Stimulated activated CD4-positive, alpha-beta T cell treated with anti-CD3 and anti-CD28 coated beads, Interleukin-4, amount 100 ng/mL, for 48 hours (primary cell): ENCODE measurements at regions not wholly inside any gene's neighbourhood (a gene's known extent, or its start where the extent isn't known, plus 50 kb on each side); places are given as distances from the start of the nearest gene placed in this dataset.

ENCODE experiments used
- DNase-seq, 2 donors: peaks; one replicate each; pipeline ENCODE4 v3.0.0-alpha.2; 2020; ENCODE audit warnings: low read depth in 2 of 2

DNA sequence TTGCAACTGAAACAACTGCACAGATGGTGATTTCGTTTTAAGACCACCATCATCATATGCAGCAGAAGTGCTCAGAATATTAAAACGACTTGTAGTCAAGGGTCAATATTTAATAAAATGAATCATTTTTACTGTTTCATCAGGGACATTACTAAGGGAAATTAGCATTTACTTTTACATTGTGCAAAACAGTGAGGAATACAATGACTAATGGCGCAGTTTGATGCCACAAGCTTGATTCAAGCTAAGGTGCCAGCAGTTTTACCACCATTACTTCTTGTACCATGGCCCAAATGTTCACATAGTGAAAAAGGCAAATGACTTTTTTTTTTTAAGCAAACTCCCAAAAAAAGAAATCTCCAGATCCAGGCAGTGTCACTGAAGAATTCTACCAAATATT, 277.4 kb upstream of the CHRNA7 start:
- DNase-seq, result no peak

DNA sequence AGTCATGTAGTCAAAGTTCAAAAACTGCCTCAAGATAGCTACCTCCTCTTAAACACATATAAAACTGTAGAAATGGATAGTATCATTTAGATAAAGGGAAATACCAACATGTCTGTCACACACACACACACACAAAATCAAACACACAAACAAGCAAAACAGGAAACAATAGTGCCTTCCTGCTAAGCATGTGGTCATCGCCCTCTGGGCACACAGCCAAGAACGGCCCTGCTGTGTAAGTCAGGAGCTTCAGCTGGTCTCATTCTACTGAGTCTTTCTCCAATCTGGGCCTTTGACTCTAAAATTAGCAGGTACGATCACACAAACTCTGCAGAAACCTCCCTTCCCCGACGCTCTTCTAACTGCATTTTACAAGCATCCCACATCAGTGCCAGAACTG, 272.2 kb upstream of the CHRNA7 start:
- DNase-seq, result no peak

DNA sequence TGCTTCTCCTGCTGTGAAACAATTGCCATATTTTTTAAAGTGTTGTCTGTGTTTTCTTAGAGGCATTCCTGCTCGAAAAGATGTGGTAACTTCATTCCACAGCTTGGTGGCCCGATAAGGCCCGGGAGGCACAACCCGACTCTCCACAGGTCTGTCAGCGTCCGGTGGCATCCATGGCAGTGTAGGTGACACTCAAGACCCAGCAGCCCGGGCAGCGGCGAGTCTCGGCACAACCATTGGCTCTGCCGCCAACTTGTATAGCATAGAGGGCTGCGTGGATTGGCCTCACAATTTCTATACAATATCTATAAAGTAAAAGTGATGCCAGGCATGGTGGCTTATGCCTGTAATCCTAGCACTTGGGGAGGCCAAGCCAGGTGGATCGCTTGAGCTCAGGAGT, 262.3 kb upstream of the CHRNA7 start:
- DNase-seq, result no peak

DNA sequence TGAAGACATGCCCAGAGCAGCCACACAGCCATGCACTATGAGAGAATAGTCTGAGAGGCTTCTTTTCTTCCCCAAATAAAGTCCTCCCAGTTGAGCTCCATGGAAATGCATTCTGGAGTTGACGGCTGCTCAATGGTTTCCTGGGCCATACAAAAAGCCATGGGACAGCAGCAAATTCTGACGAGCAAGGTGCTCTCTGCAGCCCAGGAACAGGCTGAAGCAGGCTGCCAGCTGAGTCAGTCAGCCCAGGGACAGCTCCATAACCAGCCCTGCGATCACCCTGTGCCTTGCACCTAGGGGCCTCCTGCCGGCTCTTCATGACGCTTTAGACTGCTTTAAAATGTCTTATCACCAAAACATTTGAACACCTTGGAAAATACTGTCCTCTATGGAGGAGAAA, 256.3 kb upstream of the CHRNA7 start:
- DNase-seq, result no peak

DNA sequence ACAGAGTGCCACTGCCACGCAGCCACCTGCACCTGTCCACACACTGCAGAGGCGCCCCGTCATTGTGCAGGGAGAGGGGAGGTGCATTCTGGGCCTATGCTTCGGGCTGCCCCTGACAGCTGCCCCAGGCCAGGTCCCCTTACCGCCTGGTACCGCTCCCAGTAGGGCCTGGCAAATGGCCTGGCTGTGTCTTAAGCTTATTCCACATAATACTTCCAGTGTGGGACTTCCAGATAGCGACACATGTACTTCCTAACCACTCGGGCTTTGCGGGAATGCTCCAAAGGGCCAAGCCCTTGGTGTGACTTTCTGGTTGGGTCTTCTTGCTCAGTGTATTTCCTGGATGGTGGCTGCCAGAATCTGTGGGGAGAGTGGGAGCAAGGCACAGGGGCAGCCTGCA, 254.3 kb upstream of the CHRNA7 start:
- no peak for DNase-seq

DNA sequence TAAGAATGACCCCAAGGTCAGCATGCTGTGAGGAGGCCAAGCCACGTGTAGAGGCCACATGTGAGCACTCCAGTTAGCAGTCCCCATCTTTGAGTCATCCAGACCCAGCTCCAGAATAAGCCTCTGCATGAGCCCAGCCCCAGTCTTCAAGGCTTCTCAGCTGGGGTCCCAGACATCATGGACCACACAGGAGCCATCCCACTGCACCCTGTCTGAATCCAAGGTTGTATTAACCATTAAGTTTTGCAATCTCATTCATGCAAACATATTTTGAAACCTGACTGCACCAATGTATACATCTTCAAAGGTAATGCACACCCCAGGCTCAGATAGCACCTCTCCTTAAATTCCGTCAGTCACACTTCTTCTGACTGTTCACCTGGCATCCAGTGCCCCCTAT, 249.1 kb upstream of the CHRNA7 start:
- no peak for DNase-seq

DNA sequence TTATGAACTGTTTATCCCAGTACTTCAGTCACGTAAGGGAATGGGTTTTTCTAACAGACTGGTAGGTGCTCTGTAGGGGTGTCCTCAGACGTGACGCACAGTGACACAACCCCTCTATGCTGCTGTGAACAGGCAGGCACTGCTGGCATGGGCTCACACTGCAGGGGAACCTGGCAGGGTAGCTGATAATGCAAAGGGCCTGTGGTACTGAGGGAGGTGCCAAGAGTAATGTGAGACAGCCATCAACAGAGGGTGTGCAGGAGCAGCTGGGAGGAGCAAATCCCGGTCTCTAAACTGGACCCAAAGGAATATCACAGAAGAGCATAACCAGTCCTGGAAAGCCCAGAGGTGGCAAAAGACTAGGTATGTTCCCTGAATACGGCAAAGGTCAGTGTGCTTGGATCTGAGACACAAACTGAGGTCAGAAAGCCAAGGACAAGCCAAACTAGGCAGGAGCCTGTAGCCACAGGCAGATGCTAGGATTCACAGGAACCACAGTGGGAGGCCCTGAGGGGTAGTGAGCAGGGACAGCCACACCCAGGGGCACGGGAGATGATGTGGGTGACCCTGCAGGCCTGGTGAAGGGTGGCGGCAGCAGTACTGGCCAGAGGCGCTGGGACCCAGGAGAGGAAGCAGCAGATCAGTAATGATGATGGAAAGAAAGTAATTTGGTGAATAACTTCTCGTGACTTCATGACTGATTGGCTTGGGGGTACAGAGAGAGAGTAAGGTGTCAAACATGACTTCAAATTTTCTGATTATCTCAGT, 248.1 kb upstream of the CHRNA7 start:
- DNase-seq, result no peak

DNA sequence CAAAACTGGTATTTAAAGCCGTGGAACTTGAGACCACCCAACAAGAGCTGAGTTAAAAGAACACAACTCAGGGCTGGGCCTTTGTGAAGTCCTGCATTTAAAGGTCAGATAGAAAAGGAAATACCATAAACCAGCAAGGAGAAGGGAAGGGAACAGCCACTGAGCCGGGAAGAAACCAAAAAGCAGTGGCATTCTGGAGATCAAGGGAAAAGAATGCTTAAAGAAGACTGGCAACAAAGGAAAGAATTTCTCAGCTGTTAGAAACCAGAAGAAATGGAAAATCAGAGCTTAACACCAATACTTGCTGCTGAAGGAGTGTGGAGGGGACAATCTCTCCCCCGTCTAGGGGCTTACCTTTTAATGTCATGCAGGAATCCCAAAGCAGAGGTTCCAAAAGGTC, 247.4 kb upstream of the CHRNA7 start:
- DNase-seq, result no peak

DNA sequence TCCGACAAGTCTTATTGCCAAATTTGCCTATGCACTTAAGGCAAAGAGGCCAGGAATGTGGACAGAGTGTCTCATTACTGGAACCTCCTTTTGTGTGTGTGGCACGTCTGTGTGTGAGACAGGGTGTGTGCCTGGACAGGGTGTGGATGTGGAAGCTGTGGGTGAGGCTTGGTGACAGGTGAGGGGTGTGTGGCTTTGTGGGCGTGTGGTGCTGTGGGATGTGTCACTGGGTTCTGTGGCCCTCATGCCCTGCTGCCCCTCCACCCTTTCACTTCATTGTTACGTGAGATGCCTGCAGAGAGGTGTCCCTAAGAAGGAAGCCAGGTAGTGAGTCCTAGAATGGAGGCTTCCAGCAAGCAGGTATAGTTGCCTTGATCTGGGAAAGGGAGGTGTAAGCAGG, 244.0 kb upstream of the CHRNA7 start:
- no peak for DNase-seq

DNA sequence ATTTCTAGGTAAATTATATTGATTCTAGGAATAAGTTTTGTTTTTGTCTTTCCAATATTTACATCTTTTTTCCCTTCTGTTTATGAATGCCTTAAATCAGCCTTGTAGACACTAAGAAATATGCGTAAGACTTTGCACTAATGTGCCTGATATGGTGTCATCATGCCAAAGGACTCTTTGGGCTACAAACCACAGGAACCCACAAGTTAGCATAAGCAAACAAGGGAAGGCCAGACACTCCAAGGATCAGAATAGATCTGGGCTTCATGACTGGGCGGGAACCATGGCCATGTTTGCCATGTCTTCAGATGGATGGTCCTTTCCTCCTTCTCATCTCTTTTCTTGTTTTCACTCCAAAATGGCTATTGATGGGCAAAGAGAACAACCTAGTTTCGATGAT, 242.2 kb upstream of the CHRNA7 start:
- no peak for DNase-seq

DNA sequence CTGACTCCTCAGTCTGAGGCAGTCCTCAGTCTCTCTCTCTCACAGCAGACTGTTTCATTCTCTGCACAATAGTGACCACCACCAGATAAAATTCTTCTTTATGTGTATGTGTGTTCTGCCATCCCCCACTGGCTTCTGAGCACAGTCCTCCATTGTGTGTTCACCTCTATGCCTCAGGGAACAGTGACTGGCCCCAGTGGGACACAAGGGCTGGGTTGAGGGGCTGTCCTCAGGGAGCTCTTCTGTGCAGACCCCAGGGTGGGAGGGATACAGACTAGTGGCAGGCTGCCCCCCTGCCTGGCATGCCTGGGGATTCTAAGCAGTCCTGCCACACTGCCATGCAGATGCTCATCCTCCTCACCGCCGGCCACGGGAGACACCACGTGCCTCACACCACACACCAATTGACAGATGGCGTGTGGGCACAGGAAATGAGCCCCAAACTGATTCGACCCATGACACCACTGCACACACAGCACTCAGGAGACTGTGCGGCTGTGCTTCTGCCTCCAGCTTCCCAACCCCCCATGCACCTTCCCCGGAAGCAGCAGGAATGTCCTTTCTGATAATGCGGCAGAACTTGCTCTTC, 237.6 kb upstream of the CHRNA7 start:
- DNase-seq, result no peak

DNA sequence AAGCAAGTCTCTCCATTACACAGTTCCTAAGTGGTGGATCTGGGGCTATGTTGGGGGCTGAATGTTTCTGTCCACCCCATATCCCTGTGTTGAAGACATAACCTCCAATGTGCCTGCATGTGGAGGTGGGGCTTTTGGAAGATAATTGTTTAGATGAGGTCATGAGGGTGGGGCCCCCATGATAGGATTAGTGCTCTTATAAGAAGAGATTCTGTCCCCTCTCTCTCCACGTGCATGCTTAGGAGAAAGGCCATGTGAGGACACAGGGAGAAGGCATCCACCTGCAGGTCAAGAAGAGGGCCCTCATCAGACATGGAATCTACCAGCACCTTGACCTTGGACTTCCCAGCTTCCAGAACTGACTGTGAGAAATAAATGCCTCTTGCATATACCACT, 231.0 kb upstream of the CHRNA7 start:
- DNase-seq, result no peak

DNA sequence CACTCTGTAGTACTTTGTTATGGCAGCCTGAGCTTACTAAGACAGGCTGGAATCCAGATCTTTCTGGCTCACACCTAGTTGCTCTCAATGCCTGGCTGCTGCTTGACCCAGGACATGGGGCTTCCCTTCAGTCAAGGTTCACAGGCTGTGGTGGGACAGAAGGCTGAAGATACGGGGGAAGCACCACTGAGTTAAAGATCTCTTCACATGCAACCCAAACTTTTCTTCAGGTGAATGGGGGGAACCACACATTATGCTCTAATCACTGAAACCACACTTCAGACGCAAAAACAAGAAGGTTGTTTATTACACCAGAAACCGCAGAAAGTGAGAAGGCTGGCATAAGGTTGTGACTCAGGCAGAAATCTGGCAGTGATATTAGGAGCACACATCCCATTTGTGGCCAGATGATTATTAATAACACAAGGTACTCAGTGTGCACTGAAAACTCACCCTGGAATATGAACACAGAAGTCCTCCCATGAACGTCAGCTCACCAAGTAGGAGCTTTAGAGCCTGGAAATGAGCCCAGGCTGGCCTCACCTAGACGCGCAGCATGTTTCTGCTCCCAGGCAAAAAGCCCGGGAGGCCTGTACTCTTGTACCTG, 230.5 kb upstream of the CHRNA7 start:
- no peak for DNase-seq

DNA sequence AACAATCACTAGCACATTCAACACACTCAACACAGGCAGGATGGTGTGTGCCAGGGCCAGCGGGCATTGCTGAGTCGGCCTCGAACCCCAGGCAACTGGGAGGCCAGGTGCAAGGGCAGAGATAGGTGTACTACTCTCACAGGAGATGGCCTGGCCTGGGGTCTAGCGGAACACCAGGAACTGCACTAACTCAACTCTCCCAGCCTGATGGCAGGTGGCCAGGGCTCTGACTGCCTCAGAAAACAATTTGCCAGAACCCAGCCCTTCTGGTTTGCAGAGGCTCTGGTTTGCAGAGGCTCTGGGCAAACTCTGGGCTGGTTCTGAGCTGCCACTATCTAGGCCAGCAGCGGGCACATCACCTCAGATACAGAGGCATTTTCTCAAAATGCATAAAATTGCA, 229.2 kb upstream of the CHRNA7 start:
- no peak for DNase-seq

DNA sequence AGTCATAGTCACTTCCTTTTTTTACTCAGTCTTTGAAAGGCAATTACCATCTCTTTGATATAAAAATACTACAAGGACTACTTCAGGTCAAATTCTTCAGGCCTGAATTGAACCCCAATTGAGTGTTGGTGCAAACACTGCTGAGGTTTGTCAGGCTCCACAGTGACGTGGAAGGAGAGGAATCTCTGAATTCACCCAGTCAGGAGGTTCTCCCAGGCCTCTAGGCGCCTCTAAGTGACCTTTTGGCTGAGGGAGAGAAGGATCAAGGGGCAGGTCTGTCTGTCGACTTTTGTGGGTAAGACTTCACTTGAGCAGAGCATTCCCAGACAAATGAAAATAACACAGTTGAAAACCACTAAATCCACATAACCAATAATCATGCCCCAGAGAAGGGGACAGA, 227.6 kb upstream of the CHRNA7 start:
- DNase-seq, result no peak

DNA sequence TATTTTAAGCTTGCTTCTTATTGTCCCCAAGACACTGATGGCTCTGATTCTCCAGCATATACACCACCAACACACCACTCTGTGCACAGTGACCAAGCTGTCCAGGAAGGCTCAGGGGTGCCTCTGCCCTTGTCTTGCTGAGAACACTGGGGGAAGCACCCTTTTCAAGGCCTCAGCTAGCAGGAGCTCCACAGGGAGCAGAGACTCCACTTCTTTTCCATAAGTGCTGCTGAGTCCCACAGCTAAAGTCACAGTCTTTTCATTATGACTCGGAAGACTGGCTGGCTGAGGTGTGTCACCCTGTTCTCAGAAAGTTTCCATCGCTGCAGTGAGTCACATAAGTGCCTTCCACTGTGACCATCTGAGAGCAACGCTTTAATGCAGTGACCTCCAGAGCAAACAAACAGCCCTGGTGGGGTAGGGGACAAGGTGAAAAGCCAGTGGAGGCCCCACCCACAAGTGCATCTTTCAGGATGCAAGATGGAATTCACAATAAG, 226.9 kb upstream of the CHRNA7 start:
- peak in 1 of 2 donors; percentile 1 for DNase-seq

DNA sequence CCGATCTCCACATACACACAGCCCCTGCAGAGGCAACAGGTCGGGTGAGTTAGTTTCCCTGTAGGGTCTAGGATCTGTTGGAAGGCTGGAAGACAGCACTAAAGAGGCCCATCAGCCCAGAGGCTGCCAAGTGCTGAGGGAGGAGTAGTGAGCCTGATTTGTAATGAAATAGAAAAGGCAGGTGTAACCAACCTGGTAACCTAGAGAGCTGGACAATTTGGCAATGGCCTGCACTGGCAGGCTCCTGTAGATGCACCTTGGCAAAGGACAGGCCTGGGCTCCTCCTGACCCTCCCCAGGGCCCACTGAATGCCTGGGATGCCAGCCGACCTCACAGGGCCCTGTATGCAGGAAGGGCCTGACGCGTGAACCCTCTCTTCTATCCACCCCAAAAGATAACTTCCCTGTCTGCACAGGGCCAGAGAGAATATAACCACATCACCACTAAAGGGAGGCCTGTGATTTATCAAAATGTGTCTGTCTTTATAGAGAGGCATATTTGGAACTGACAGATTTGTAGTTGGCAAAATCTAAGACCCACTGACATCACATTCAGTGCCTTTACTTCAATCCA, 225.1 kb upstream of the CHRNA7 start:
- no peak for DNase-seq

DNA sequence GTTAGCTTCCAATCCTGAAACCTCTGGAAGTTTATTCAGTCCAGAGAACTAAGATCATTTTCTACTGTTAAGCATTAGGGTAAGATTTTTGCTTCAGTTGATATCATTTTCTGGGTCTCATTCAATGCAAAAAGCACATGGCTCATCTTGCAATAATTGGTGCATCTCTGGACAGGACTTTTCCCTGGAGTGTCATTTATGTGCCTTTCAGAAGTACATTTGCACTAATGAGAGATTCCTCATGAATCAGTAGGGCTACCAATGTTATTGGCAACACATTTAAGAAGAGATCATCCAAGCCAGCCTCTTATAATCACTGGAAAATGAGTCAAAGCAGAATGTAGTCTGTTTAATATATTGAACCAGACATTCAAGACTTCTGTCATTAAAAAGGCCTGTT, 224.2 kb upstream of the CHRNA7 start:
- no peak for DNase-seq

DNA sequence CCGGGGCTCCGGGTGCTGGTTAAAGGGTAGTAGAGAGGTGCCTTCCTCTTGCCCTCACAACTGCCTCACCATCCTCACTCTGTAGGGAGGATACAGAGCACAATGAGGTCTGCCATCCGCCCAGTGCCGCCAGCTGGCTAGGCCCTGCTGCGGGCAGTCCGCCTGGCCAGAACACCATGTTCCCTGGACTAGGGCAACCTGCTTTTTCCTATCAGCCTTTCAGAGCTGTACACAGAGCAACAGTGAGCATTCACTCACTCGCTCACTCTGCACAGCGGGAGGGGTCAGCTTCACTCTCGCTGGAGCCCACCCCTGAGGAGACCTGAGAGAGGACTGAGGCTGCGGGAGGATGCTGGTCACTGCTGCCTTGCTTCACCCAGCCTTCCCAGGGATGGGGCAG, 218.7 kb upstream of the CHRNA7 start:
- no peak for DNase-seq

DNA sequence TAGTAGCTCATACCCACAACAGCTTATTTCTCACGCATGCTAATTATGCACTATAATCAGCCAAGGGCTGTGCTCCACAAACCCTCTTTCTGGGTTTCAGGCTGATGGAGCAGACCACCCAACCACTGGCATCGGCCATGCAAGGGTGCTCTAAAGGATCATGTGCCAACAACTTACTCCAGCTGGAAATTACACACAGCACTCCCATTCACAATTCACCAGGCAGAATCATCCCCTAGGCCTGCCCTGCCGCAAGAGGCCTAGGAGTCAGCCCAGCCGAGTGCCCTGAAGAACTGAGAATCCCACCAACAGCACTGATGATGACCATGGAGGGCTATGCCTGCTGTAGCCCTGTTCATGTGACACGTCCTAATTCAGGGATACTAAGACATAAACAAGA, 216.2 kb upstream of the CHRNA7 start:
- no peak for DNase-seq

DNA sequence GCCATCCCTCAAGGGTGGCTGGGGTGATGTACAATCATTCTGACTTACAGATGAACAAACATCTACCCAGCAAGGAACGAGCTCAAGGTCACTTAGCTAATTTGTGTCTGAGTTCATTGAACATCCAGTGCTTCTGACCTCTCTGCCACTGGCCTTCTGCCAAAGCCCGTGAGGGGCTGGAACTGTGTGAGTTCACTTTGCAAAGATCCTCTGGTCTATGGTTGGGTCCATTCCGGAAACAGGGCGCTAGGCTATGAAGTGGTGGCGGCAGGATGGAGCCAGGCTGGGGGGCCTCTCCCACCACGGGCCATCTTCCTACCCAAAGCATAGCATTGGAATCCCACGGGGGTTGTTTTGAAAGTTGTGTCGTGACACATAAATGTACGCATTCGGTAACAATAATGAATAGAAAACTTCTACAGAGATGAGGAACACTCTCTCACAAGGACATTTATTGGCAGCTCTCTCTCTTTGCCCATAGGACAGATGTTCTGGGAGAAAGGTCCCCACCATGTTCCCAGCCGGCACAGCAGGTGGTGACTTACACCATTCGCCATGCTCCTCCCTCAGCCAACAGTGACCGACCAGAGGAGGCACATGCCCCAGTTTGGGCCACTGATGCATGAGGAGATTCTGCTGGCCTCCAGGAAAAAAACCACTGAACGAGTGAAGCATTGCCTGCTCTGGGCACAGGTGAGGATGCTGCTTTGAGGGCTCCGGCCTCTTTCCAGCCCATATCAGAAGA, 214.7 kb upstream of the CHRNA7 start:
- DNase-seq, result no peak

DNA sequence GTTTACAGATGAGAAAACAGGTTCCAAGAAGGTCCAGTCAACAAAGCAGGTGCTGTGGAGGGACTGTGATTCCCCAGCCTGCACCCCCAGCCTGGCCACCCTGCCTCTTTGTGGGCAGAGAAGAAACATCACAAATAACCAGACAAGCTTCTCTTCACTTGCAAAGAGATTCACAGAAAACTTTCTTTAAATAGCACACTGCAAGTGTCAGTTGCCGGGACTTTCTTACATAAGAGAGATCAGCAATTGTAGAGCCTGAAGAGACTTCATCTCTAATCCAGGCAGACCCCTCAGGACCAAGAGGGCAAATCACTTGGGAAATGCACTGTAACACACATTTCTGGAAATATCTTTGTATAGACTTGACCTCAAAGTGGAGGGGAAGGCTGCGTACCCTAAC, 207.9 kb upstream of the CHRNA7 start:
- DNase-seq, result no peak
